ENCODE measurements at regions not wholly inside any gene's neighbourhood (a gene's known extent, or its start where the extent isn't known, plus 50 kb on each side); places are given as distances from the start of the nearest gene placed in this dataset.
"Not testable (repeated sequence)": the region's sequence is repeated elsewhere in the genome, so short reads cannot be mapped to it uniquely, and the experiment has no call there.

GRCh38 chr5:115423541-115423940 lies 121.0 kb downstream of the FEM1C start:
- no peak for DNase-seq (ENCODE audit: low spot score)
- no peaks in the 10 kb centered on the region for H3K27me3 ChIP-seq
- H3K9me2 ChIP-seq (replicated peaks; ENCODE audit: insufficient read depth), result no peaks in the 10 kb centered on the region
- no peak overlapping the region for H3K4me2 ChIP-seq
- H2AFZ ChIP-seq, result no peak overlapping the region
- H3K27ac ChIP-seq, result no peak overlapping the region
- H3K36me3 ChIP-seq (replicated peaks; ENCODE audit: insufficient read depth, low read depth), result no peaks in the 10 kb centered on the region
- no peaks in the 10 kb centered on the region for H3K79me2 ChIP-seq
- no peaks in the 10 kb centered on the region for H3K9me3 ChIP-seq (ENCODE audit: low read depth)
- no peak overlapping the region for H3K4me3 ChIP-seq
- peaks cover 4% of the 10 kb centered on the region for H3K4me1 ChIP-seq (ENCODE audit: insufficient read depth)
- no peak for TF ChIP-seq EZH2phosphoT487 (IDR thresholded peaks at IDR 0.05; ENCODE audit: low read depth, severe bottlenecking, unreplicated experiment)
- no peak for TF ChIP-seq CTCF (IDR thresholded peaks at IDR 0.05; ENCODE audit: poor library complexity)
- 70% methylated on average over 5 of the region's 5 CpGs for WGBS (ENCODE audit: low lambda C conversion rate, missing lambda C conversion rate)
- H4K20me1 ChIP-seq (ENCODE audit: insufficient read depth, poor library complexity, severe bottlenecking), result no peaks in the 10 kb centered on the region

- H3K9me3 ChIP-seq (ENCODE audit: low read depth), result no peaks in the 10 kb centered on the region
- H3K4me3 ChIP-seq, result no peak overlapping the region
- DNase-seq (ENCODE audit: low spot score), result no peak
- H3K27me3 ChIP-seq, result no peaks in the 10 kb centered on the region
- no peaks in the 10 kb centered on the region for H3K9me2 ChIP-seq (replicated peaks; ENCODE audit: insufficient read depth)
- WGBS (ENCODE audit: low lambda C conversion rate, missing lambda C conversion rate), result 95% methylated on average over 1 of the region's 1 CpG
- H3K4me1 ChIP-seq (ENCODE audit: insufficient read depth), result peaks cover 8% of the 10 kb centered on the region
- H3K79me2 ChIP-seq, result no peaks in the 10 kb centered on the region
- TF ChIP-seq EZH2phosphoT487 (IDR thresholded peaks at IDR 0.05; ENCODE audit: low read depth, severe bottlenecking, unreplicated experiment), result no peak
- no peak for TF ChIP-seq CTCF (IDR thresholded peaks at IDR 0.05; ENCODE audit: poor library complexity)
- no peak for TF ChIP-seq EZH2 (IDR thresholded peaks at IDR 0.05; ENCODE audit: borderline replicate concordance)
- H3K36me3 ChIP-seq (replicated peaks; ENCODE audit: insufficient read depth, low read depth), result no peaks in the 10 kb centered on the region
- H2AFZ ChIP-seq, result no peak overlapping the region
- no peak overlapping the region for H3K27ac ChIP-seq
- H4K20me1 ChIP-seq (ENCODE audit: insufficient read depth, poor library complexity, severe bottlenecking), result no peaks in the 10 kb centered on the region
- no peak overlapping the region for H3K4me2 ChIP-seq
Measured at GRCh38 chr5:115423051-115423450, 121.5 kb downstream of the FEM1C start.

GRCh38 chr5:115420812-115421211 lies 123.8 kb downstream of the FEM1C start:
- H3K27ac ChIP-seq; DNase-seq (ENCODE audit: low spot score); H3K27me3 ChIP-seq; H3K36me3 ChIP-seq (replicated peaks; ENCODE audit: insufficient read depth, low read depth); H3K4me2 ChIP-seq; H3K4me3 ChIP-seq; H3K9me3 ChIP-seq (ENCODE audit: low read depth); H4K20me1 ChIP-seq (ENCODE audit: insufficient read depth, poor library complexity, severe bottlenecking); H2AFZ ChIP-seq; H3K79me2 ChIP-seq; H3K9me2 ChIP-seq (replicated peaks; ENCODE audit: insufficient read depth): not testable (repeated sequence)
- H3K4me1 ChIP-seq (ENCODE audit: insufficient read depth), result peaks cover 11% of the 10 kb centered on the region
- WGBS (ENCODE audit: low lambda C conversion rate, missing lambda C conversion rate), result no CpG with 5 or more reads among the region's 3 CpGs

- WGBS (ENCODE audit: low lambda C conversion rate, missing lambda C conversion rate), result 84% methylated on average over 1 of the region's 1 CpG
Measured at GRCh38 chr5:115419846-115420585, 123.6 kb upstream of the CCDC112 start.

More at GRCh38 chr5:115419846-115420585, 123.6 kb upstream of the CCDC112 start:
- no peak overlapping the region for H2AFZ ChIP-seq
- peaks cover 17% of the 10 kb centered on the region for H3K4me1 ChIP-seq (ENCODE audit: insufficient read depth)
- H3K9me3 ChIP-seq (ENCODE audit: low read depth), result no peaks in the 10 kb centered on the region
- no peak overlapping the region for H3K4me3 ChIP-seq
- peak; percentile 60 for DNase-seq (ENCODE audit: low spot score)
- H3K36me3 ChIP-seq (replicated peaks; ENCODE audit: insufficient read depth, low read depth), result no peaks in the 10 kb centered on the region
- no peak for TF ChIP-seq CTCF (IDR thresholded peaks at IDR 0.05; ENCODE audit: poor library complexity)
- TF ChIP-seq EZH2 (IDR thresholded peaks at IDR 0.05; ENCODE audit: borderline replicate concordance), result no peak
- no peak for TF ChIP-seq EZH2phosphoT487 (IDR thresholded peaks at IDR 0.05; ENCODE audit: low read depth, severe bottlenecking, unreplicated experiment)
- no peaks in the 10 kb centered on the region for H3K9me2 ChIP-seq (replicated peaks; ENCODE audit: insufficient read depth)
- H4K20me1 ChIP-seq (ENCODE audit: insufficient read depth, poor library complexity, severe bottlenecking), result no peaks in the 10 kb centered on the region
- H3K27me3 ChIP-seq, result no peaks in the 10 kb centered on the region
- peak overlapping the region; percentile 35 for H3K27ac ChIP-seq
- no peaks in the 10 kb centered on the region for H3K79me2 ChIP-seq
- no peak overlapping the region for H3K4me2 ChIP-seq

Data from hepatocyte (in vitro differentiated cells).